ENCODE measurements at regions not wholly inside any gene's neighbourhood (a gene's known extent, or its start where the extent isn't known, plus 50 kb on each side); places are given as distances from the start of the nearest gene placed in this dataset.
A peak's percentile ranks its signal among the peaks of the same experiment; 100 is the strongest.

DNA sequence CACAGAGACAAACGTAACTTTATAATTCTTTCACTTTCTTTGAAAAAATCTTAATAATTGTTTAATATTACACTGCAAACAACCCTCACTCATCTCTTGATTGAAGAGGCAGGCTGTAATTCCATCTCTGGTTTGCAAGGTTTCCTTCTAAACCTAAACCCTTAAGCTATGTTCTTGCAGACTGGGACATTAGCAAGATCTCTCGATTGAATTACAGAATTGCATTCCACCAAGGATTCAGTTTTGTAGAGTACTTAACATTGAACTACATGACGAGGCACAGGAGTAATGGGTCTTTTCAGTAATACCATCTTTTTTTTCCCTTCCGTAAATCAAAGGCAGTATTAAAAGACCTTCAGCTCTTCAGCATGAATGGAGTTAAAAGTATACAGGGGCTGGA lies 111.6 kb upstream of the EEF1E1 start:
- no peak for DNase-seq

GRCh38 chr6:8212720-8213434 lies 110.5 kb upstream of the EEF1E1 start:
- DNase-seq: no peak

- no peak for DNase-seq
Measured at GRCh38 chr6:8207869-8208191, 105.5 kb upstream of the EEF1E1 start.

DNA sequence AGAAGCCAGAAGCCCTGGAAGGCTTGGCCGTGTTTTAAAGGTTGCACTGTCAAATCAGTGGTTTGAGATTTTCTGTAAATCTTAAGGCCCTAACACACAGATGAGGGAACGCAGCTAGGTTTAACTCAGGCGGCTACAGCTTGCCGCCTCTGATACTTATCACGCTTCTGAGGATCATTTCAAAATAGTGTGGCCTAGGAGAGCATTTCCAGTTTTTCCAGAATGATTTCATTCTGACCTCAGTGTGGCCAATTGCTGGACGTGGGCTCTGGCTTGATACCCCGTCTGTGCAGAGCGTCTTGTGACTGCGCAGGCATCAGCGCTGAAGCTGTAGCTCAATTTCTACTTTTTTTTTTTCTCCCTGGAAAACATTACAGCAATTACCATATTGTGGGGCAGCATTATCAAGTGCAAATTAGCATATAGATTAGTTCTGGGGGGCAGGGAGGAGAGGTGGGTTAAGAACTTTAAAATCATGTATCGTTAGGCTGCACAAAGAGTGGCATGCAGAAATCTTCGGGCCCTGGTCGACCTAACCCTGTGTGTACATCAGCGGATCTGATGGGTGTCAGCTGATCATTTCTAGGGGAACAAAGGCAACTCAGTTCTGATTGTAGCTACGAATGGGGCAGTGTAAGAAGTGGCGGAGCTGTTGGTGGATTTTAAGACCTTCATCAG lies 105.0 kb upstream of the EEF1E1 start:
- DNase-seq: no peak

- no peak for DNase-seq
Measured at GRCh38 chr6:8203337-8203736, 101.0 kb upstream of the EEF1E1 start.

DNA sequence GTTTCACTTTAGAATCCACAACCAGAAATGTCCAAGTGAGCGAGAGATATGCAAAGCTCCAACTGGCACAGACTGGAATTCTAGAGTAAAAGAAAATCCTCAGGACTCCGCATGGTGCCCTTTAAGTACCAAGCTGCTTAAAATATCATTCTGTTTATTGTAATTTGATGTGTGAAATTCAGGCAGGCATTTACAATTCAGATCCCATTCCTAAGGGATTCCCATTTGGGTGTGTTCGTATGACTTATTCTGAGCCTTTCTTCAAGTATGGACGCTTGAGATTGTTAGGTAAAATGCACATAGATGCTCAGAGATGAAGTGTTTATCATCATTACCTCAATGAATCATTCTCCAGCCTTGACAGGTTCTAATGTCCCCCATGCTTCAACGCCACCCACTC lies 99.3 kb upstream of the EEF1E1 start:
- no peak for DNase-seq

GRCh38 chr6:8200255-8200654 lies 97.9 kb upstream of the EEF1E1 start:
- DNase-seq: no peak

- DNase-seq: no peak
Measured at GRCh38 chr6:8195714-8196102, 93.4 kb upstream of the EEF1E1 start.

- DNase-seq: no peak
Measured at GRCh38 chr6:8195040-8195713, 92.8 kb upstream of the EEF1E1 start.

DNA sequence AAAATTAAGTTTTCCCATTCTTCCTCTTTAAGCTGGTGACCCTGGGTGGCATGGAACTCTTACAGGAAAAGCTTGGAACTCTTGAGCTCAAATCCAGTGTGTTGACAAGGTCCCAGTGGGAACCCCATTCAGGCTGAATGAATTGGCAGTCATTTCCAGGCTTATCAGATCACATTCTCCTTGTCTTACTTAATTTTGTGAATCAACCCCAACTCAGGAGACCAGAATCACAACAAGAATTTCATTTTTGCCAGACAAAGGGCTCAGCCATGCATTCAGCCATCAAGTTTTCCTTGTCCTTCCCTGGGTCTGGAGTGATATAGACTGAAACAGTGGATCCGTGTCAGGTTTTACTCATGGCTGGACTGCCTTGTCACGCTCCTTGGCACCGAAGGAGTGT lies 92.1 kb upstream of the EEF1E1 start:
- DNase-seq: no peak

GRCh38 chr6:8193541-8193940 lies 91.2 kb upstream of the EEF1E1 start:
- no peak for DNase-seq

GRCh38 chr6:8192597-8192996 lies 90.2 kb upstream of the EEF1E1 start:
- no peak for DNase-seq

DNA sequence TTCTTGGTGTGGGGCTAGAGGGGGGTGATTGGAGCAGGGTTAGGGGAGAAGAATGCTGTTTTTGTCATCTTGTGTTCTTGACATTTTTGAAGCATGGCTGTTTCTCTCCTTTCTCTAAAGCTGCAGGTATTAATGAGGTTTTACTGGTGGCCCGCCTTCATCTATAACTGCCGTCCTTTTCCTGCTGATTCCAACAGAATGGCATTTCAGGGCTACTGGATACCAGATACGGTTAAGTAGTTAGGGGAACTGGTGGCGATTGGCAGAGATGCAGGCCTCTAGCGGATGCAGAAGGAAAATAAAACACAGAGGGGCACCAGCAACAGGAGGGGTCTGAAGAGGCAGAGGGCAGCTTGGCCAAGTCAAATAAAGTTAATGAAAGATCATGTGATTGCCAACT lies 89.7 kb upstream of the EEF1E1 start:
- no peak for DNase-seq

GRCh38 chr6:8191629-8192028 lies 89.3 kb upstream of the EEF1E1 start:
- no peak for DNase-seq

GRCh38 chr6:8187209-8187608 lies 84.9 kb upstream of the EEF1E1 start:
- no peak for DNase-seq

- DNase-seq: no peak
Measured at GRCh38 chr6:8182902-8183665, 80.7 kb upstream of the EEF1E1 start.

- DNase-seq: peak; percentile 0
Measured at GRCh38 chr6:8181951-8182845, 79.8 kb upstream of the EEF1E1 start.

- no peak for DNase-seq
Measured at GRCh38 chr6:8181160-8181881, 79.0 kb upstream of the EEF1E1 start.

DNA sequence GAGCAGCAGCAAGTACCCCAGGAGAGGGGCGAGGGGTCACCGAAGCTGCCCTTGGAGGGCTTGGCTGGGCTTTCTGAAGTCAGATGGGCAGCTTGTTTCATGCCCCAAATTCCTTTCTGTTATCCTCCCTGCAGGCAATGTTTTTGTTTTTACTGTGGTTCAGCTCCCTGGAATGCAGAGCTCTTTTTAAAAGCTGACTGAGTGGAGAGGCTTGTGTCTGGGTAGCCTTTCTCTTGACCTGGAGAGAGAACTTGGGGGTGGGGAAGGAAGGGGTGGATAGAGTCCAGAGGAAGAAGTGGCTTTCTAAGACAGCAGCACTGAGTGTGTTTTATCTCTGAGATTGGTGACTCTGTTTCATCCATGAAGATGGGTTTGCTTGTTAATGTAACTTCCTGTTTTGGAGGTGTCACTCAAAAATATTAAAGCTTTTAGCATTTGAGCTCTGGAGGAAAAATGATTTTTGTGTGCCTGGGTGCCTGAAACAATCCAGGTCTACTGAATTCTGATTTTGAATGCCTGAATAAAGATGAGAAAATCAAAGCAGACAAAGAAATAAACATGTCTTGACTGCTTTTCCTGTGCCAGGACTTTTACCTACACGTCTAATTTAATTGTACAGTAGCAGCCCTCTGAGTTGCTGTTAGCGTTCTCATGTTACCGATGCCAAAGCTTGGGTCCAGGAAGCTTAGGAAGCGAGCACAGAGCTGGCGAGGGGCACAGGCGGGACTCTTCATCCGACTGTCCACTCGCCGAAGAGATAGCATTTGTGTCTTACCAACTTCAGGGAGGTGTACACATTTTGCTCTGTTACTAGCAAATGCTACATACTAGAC lies 78.2 kb upstream of the EEF1E1 start:
- DNase-seq: no peak

DNA sequence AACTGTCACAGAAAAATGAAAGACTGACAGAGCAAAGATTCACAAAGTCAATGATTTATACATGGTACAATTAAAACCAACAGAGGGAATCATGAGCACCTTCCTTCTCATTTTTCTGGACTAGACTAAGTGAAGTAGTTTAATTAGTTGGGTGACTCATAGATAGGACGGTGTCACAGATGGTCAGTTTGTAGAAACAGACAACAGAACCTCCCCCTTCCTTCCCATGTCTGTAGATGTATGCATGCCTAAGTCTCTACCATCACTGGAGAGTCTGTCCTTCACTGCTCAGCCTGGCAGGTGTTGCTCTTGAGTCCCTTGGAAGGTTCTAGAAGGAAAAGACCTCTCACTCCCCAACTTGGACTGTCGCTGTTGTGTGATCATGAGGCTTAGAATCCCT lies 75.4 kb upstream of the EEF1E1 start:
- DNase-seq: no peak
